ENCODE measurements at regions not wholly inside any gene's neighbourhood (a gene's known extent, or its start where the extent isn't known, plus 50 kb on each side); places are given as distances from the start of the nearest gene placed in this dataset.
"Not testable (repeated sequence)": the region's sequence is repeated elsewhere in the genome, so short reads cannot be mapped to it uniquely, and the experiment has no call there.

GRCh38 chr2:129491308-129491707 is 488.2 kb upstream of the RAB6C start:
- no peak for DNase-seq (ENCODE audit: low read depth)
- no peak overlapping the region for H3K4me3 ChIP-seq (replicated peaks; ENCODE audit: low read depth, low read length)
- no peak for TF ChIP-seq CTCF (IDR thresholded peaks at IDR 0.05; ENCODE audit: low read length, missing control alignments)

DNA sequence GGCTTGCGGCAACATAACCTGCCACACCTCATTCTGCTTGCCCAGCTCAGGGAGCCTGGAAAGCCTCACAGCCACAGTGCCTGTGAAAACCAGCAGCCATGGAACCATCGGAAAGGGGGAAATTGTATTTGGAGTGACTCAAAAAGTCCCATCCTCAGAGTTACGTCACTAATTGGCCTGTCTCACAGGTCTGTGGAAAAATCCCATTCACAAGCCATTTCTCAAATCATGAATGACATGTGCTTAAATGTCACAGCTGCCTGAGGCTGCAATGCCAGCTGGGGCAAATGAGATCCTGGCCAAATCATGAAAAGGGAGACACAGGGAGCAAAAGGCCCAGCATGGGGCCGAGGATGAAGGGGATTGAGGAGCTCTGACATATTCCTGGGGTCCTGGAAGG is 486.9 kb upstream of the RAB6C start:
- no peak for DNase-seq (ENCODE audit: low read depth)
- no peak for TF ChIP-seq CTCF (IDR thresholded peaks at IDR 0.05; ENCODE audit: low read length, missing control alignments)
- no peak overlapping the region for H3K4me3 ChIP-seq (replicated peaks; ENCODE audit: low read depth, low read length)

- DNase-seq (ENCODE audit: low read depth): peak; percentile 0
- no peak for TF ChIP-seq CTCF (IDR thresholded peaks at IDR 0.05; ENCODE audit: low read length, missing control alignments)
- no peak overlapping the region for H3K4me3 ChIP-seq (replicated peaks; ENCODE audit: low read depth, low read length)
Observed at GRCh38 chr2:129499747-129500146, 479.7 kb upstream of the RAB6C start.

DNA sequence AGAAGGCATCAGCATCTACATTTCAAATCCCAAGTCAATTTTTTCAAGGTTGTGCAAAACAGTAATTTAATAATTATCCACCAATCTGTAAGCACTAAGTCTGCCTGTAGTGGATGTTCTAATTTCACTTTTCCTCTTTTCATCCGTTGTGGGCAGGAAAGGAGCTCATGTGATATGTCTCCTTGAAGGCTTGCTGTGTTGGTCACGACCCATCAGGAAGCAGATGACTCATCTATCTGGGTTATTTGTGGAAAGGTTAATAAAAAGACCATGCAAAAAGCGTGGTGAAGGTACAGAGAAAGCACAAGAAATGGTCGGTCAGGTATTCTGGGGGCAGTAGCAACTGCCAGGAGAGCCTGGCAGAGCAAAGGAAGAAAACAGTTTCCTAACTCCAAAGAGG is 476.7 kb upstream of the RAB6C start:
- DNase-seq (ENCODE audit: low read depth): no peak
- no peak for TF ChIP-seq CTCF (IDR thresholded peaks at IDR 0.05; ENCODE audit: low read length, missing control alignments)
- H3K4me3 ChIP-seq (replicated peaks; ENCODE audit: low read depth, low read length): no peak overlapping the region

DNA sequence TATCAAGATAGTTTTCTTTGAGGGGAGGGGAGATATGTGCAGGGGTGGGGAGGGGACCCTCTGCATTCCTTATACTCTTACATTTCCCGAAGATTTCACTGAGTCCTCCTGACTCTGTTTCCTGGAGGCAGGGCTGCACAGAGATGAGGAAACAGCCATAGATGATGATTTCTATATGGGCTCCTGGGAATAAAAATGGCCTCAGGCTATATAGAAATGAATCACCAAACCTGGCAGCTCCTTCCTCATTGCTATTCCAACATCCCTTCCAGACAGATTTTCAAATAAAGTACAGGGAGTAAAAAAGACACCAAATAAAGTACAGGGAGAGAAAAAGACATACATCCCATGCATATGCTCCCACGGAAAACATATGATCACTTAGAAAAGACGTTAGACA is 474.8 kb upstream of the RAB6C start:
- TF ChIP-seq CTCF (IDR thresholded peaks at IDR 0.05; ENCODE audit: low read length, missing control alignments): no peak
- no peak for DNase-seq (ENCODE audit: low read depth)
- H3K4me3 ChIP-seq (replicated peaks; ENCODE audit: low read depth, low read length): no peak overlapping the region

DNA sequence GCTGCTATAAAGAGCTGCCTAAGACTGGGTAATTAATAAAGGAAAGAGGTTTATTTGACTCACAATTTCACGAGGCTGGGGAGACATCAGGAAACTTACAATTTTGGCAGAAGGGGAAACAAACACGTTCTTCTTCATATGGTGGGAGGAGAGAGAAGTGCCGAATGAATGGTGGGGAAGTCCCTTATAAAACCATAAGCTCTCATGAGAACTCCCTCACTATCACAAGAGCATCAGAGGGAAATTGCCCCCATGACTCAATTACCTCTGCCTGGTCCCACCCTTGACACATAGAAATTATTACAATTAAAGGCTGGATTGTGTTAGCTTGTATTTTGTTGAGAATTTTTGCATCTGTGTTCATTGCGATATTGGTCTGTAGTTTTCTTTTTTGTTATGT is 460.5 kb upstream of the RAB6C start:
- H3K4me3 ChIP-seq (replicated peaks; ENCODE audit: low read depth, low read length): no peak overlapping the region
- no peak for TF ChIP-seq CTCF (IDR thresholded peaks at IDR 0.05; ENCODE audit: low read length, missing control alignments)
- DNase-seq (ENCODE audit: low read depth): no peak

- H3K4me3 ChIP-seq (replicated peaks; ENCODE audit: low read depth, low read length); DNase-seq (ENCODE audit: low read depth): not testable (repeated sequence)
Observed at GRCh38 chr2:129532158-129532557, 447.3 kb upstream of the RAB6C start.

DNA sequence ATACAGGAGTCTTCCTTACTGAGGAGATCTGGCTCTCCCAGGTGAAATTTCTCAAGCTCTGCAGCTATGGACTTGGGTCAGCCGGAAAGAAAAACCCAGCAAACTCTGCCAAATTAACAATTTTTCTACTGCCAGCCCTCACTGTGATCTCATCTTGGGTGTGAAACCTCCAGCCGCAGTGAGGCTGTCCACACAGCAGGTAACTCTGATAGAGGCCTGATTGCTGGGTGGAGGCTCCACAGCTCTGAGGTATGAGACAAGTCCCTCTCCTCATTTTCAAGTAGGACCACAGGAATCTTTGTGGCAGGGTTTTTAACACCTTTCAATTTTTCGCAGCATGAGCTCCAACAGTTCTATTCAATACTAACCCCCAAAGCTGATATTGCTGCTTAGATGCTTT is 430.6 kb upstream of the RAB6C start:
- TF ChIP-seq CTCF (IDR thresholded peaks at IDR 0.05; ENCODE audit: low read length, missing control alignments): no peak
- H3K4me3 ChIP-seq (replicated peaks; ENCODE audit: low read depth, low read length): no peak overlapping the region
- DNase-seq (ENCODE audit: low read depth): no peak
